HG03378 (cell line): ENCODE measurements at regions not wholly inside any gene's neighbourhood (a gene's known extent, or its start where the extent isn't known, plus 50 kb on each side); places are given as distances from the start of the nearest gene placed in this dataset.
"Not testable (repeated sequence)": the region's sequence is repeated elsewhere in the genome, so short reads cannot be mapped to it uniquely, and the experiment has no call there.

Experiments
- ATAC-seq: cut with Tn5 transposase; IDR thresholded peaks from one replicate; pipeline ENCODE4 v1.9.1; 2021; ENCODE audit warnings: mild to moderate bottlenecking, moderate library complexity; ENCODE audit not compliant: unreplicated experiment

DNA sequence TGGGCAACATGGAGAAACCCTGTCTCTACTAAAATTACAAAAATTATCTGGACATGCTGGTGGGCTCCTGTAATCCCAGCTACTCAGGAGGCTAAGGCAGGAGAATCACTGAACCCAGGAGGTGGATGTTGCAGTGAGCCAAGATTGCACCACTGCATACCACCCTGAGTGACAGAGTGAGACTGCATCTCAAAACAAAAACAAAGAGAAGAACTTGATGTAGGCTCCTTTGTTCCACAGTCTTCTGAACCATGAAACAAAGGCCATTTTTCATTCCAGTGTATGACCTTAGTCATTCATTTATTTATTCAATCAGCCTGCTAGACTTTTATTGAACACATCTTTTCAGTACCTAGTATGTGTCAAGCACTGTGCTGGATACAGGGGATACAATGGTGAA is 369.6 kb downstream of the FAT3 start:
- no peak for ATAC-seq

- ATAC-seq, result no peak
Measured at GRCh38 chr11:92595052-92595451, 370.4 kb downstream of the FAT3 start.

- no peak for ATAC-seq
Measured at GRCh38 chr11:92596596-92597317, 372.1 kb downstream of the FAT3 start.

DNA sequence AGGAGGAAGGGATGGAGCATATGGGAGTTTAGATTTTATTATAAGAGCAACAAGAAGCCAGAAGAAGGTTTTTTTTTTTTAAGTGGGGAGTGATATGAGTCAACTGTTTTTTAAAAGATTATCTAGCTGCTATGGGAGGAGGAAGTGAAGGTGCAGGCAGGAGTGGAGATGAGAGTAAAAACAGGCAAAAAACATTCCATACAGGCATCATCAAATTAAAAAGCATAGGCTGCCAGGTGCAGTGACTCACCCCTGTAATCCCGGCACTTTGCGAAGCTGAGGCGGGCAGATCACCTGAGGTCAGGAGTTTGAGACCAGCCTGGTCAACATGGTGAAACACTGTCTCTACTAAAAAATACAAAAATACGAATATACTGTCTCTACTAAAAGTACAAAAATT is 368.4 kb upstream of the MTNR1B start:
- no peak for ATAC-seq

DNA sequence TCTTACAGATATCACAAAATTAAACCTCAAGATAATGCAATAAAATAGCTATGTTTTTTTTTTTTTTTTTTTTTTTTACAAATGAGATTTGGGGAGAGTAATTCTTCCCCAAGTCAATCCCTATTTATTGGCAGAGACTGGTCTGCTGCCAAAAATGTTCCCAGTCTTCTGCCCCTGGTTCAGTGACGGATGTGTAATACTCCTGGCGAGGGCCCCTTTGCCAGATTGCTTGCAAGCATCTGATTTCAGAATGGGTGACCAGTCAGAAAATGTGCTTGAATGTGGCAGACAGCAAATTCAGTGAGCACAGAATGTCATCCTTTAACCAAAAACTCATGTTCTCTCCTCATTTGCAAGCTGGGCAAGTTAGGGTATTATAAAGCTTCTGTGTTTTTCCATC is 363.8 kb upstream of the MTNR1B start:
- ATAC-seq, result no peak

GRCh38 chr11:92607969-92608722 is 361.3 kb upstream of the MTNR1B start:
- no peak for ATAC-seq

DNA sequence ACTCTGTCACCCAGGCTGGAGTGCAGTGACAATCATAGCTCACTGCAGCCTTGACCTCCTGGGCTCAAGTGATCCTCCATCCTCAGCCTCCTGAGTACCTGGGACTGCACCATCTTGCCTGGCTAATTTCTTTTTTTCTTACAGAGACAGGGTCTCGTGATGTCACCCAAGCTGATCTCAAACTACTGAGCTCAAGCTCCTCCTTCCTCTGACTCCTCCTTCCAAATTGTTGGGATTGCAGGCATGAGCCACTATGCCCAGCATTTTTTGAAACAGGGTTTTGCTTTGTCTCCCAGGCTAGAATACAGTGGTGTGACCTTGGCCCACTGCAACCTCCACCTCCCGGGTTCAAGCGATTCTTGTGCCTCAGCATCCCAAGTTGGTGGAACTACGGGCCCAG is 358.3 kb upstream of the MTNR1B start:
- ATAC-seq, result no peak

GRCh38 chr11:92618020-92618419 is 351.4 kb upstream of the MTNR1B start:
- ATAC-seq, result not testable (repeated sequence)

GRCh38 chr11:92623055-92623454 is 346.4 kb upstream of the MTNR1B start:
- ATAC-seq, result no peak

- ATAC-seq, result no peak
Measured at GRCh38 chr11:92625894-92626293, 343.6 kb upstream of the MTNR1B start.

GRCh38 chr11:92626624-92627023 is 342.8 kb upstream of the MTNR1B start:
- ATAC-seq, result no peak

GRCh38 chr11:92627615-92628256 is 341.7 kb upstream of the MTNR1B start:
- no peak for ATAC-seq

DNA sequence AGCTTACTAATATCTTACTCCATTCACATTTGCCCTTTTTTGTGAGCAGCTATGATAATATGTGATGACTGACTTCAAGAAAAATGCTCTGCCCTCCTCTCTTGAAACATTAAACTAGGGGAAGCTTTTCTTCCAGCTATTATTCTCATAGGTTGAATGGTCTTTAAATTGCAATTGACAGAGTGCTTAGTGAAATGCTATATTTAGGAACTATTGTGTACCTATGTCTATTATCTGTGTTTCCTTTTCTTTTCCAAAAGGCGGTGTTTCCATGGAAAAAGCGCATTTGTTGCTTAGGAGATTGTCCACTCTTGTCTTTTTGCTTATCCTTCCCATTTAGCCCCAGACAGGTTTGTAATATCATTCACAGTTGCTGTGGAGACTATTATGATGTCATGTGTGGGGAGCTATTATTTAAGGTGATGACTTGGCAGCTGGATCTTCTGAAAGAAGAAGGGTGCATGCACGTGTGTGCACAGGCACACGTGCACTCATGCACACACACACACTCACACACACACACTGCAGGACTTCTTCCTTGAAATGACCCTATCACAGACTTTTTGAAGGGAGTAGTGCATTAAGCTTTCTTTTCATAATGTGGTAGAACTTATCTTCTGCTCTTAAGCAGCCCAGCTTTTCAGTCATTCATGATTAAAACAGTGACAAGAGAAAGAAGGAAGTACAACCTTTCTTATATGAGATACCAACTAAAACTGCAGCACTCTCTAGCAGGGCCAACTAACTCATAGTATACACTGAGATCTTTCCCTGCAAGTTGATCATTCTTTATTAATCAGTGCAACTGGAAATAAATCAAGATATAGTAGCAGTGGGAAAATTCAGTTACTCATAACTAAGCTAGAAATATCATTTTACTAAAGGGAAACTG is 340.8 kb upstream of the MTNR1B start:
- ATAC-seq, result no peak

DNA sequence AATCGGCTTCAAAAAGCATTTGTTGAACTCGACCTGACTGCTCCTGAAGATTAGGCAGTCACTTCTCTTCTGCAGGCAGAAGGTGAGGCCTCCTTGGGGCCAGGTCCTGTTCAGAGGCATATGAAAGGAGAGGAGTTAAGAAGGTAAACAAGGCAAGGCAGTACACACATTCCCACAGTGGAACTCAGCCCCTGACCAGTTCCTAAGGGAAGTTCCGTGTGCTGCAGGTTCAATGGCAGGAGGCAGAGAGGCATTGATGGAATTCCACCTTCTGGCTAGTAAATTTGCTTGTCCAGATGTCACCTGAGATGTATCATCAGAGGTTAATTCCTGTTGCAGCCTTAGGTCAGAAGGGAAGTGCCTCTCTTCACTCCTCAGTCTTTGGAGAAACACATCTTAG is 337.0 kb upstream of the MTNR1B start:
- no peak for ATAC-seq

DNA sequence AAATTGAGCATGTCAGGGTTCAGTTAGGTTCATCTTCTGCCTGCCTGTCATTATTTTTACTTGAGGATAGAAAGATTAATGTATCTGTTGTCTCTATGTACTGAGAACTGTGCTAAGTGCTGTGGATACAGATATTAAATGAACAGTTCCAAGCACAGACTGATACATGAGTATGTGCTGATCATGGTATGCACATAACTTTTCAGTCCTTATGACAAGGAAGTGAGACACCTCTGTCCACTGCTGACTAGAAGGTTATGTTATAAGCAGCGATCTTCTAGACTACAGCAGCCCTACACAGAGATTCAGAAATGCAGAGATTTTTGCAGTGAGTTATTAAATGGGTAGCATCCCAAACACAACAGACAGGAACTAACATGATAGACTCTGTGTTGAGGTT is 335.6 kb upstream of the MTNR1B start:
- ATAC-seq, result no peak

- no peak for ATAC-seq
Measured at GRCh38 chr11:92636543-92637188, 332.8 kb upstream of the MTNR1B start.

GRCh38 chr11:92638678-92639077 is 330.8 kb upstream of the MTNR1B start:
- no peak for ATAC-seq

GRCh38 chr11:92642177-92642931 is 327.1 kb upstream of the MTNR1B start:
- no peak for ATAC-seq

- no peak for ATAC-seq
Measured at GRCh38 chr11:92643827-92644226, 325.6 kb upstream of the MTNR1B start.
